CD4-positive, alpha-beta T cell (primary cell): ENCODE measurements at regions not wholly inside any gene's neighbourhood (a gene's known extent, or its start where the extent isn't known, plus 50 kb on each side); places are given as distances from the start of the nearest gene placed in this dataset.

Experiments
- ATAC-seq: fragments of 200-7000 bp; cut with Tn5 transposase; one replicate; pipeline ENCODE4 v1.10.0; 2022; ENCODE audit warnings: mild to moderate bottlenecking; ENCODE audit not compliant: poor library complexity
- CTCF ChIA-PET: fragments of 350-600 bp; sonication (Branson Sonifier 250); formaldehyde crosslinking; loops from one replicate; lab custom pipeline; 2021; ENCODE audit warnings: antibody characterized with exemption, inconsistent platforms; lab: Charles Lee
- POLR2A ChIA-PET: fragments of 350-600 bp; sonication (Branson Sonifier 250); formaldehyde crosslinking; loops from one replicate; lab custom pipeline; 2021; ENCODE audit warnings: antibody characterized with exemption, inconsistent platforms; lab: Charles Lee
- DNase-seq, 14 experiments: peaks; one replicate each; pipeline ENCODE4 v3.0.0-alpha.2; 2013 to 2020; ENCODE audit warnings: mixed read lengths in 2 of 14
- H3K27ac ChIP-seq, 2 donors: one replicate each; pipeline versions ENCODE4 v1.5.1 to v1.7.0; 2013; ENCODE audit warnings: low read length in 2 of 2, low read depth in 1 of 2, mild to moderate bottlenecking in 1 of 2
- H3K27me3 ChIP-seq, 2 experiments: 1 replicate in 1 of 2; 2 replicates in 1 of 2; pipeline versions ENCODE4 v1.6.1 to v1.7.0; 2013; ENCODE audit warnings: low read length in 2 of 2, control low read depth in 1 of 2, mild to moderate bottlenecking in 1 of 2, moderate library complexity in 1 of 2; ENCODE audit not compliant: insufficient read depth in 2 of 2, control insufficient read depth in 1 of 2
- H3K36me3 ChIP-seq: one replicate; pipeline ENCODE4 v1.6.1; 2013; ENCODE audit warnings: low read length, control low read depth; ENCODE audit not compliant: insufficient read depth
- H3K4me1 ChIP-seq: one replicate; pipeline ENCODE4 v1.6.1; 2013; ENCODE audit warnings: low read length, control low read depth; ENCODE audit not compliant: insufficient read depth
- H3K4me3 ChIP-seq: one replicate; pipeline ENCODE4 v1.5.1; 2013; ENCODE audit warnings: mild to moderate bottlenecking, low read length, moderate library complexity
- H3K9me3 ChIP-seq, 2 experiments: 1 replicate in 1 of 2; 2 replicates in 1 of 2; pipeline versions ENCODE4 v1.6.1 to v1.7.0; 2013; ENCODE audit warnings: low read length in 2 of 2, mild to moderate bottlenecking in 2 of 2, control low read depth in 1 of 2, moderate library complexity in 1 of 2; ENCODE audit not compliant: control insufficient read depth in 1 of 2, insufficient read depth in 1 of 2
- H3K27ac Mint-ChIP-seq: one replicate; pipeline ENCODE4 v1.8.0; 2020; ENCODE audit warnings: mixed read lengths
- H3K27me3 Mint-ChIP-seq: one replicate; pipeline ENCODE4 v1.8.0; 2021; ENCODE audit warnings: mixed read lengths
- H3K36me3 Mint-ChIP-seq: one replicate; pipeline ENCODE4 v1.8.0; 2021; ENCODE audit warnings: low read depth, mixed read lengths
- H3K4me1 Mint-ChIP-seq: one replicate; pipeline ENCODE4 v1.8.0; 2021; ENCODE audit warnings: low read depth, mixed read lengths
- H3K4me3 Mint-ChIP-seq: one replicate; pipeline ENCODE4 v1.8.0; 2020; ENCODE audit warnings: mild to moderate bottlenecking, mixed read lengths
- H3K9me3 Mint-ChIP-seq: one replicate; pipeline ENCODE4 v1.8.0; 2020; ENCODE audit warnings: mixed read lengths
- intact Hi-C, 2 experiments: fragments of 100-400 bp; cut with DNase I in 1 of 2; cut with micrococcal nuclease in 1 of 2; formaldehyde crosslinking; loops; one replicate each; pipeline versions ENCODE4 v1.15.1 to v1.9.0; 2023 to 2025; cut with DNase I, micrococcal nuclease
- TF ChIP-seq, protein P1 (sequence below): fragments of 200-600 bp; IDR thresholded peaks from one replicate; pipeline ENCODE4 v1.8.0; 2022; ENCODE audit warnings: antibody characterized with exemption, mild to moderate bottlenecking

DNA sequence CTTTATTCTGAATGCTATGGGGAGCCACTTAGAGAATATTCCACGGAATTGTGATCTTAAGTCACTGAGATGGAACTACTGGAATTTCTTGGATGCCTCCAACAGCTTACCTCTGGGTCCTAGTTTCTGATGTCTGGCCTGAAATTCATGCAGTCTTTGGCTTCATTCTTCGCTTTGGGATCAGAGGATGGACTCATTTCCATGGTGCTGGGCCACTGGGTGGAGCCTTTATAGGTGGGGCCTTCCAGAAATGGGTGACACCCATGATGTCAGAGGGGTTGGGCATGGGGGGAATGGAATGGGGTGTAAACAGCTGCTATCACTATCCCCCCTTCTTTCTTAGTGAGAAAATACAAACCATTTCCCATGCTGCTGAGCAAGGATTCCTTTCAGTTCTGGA, 73.7 kb upstream of the FGGY start:
- Histone ChIP-seq H3K4me1 (no peaks in the 10 kb centered on the region), H3K4me3 (no peak overlapping the region), H3K36me3 (no peaks in the 10 kb centered on the region), H3K27ac (no peak overlapping the region), H3K9me3 (no peaks in the 10 kb centered on the region), H3K27me3 (no peaks in the 10 kb centered on the region)
- DNase-seq (no peak), ATAC-seq (no peak)
- intact Hi-C loops: no loop called here
- H3K27me3 Mint-ChIP-seq: no peaks in the 10 kb centered on the region
- POLR2A ChIA-PET: no interaction called here
- H3K9me3 Mint-ChIP-seq: no peaks in the 10 kb centered on the region
- H3K4me1 Mint-ChIP-seq: no peaks in the 10 kb centered on the region
- no peak overlapping the region for H3K4me3 Mint-ChIP-seq
- no peaks in the 10 kb centered on the region for H3K36me3 Mint-ChIP-seq
- CTCF ChIA-PET: no interaction called here
- no peak overlapping the region for H3K27ac Mint-ChIP-seq
- TF ChIP-seq, protein P1, sequence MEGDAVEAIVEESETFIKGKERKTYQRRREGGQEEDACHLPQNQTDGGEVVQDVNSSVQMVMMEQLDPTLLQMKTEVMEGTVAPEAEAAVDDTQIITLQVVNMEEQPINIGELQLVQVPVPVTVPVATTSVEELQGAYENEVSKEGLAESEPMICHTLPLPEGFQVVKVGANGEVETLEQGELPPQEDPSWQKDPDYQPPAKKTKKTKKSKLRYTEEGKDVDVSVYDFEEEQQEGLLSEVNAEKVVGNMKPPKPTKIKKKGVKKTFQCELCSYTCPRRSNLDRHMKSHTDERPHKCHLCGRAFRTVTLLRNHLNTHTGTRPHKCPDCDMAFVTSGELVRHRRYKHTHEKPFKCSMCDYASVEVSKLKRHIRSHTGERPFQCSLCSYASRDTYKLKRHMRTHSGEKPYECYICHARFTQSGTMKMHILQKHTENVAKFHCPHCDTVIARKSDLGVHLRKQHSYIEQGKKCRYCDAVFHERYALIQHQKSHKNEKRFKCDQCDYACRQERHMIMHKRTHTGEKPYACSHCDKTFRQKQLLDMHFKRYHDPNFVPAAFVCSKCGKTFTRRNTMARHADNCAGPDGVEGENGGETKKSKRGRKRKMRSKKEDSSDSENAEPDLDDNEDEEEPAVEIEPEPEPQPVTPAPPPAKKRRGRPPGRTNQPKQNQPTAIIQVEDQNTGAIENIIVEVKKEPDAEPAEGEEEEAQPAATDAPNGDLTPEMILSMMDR: no peak

DNA sequence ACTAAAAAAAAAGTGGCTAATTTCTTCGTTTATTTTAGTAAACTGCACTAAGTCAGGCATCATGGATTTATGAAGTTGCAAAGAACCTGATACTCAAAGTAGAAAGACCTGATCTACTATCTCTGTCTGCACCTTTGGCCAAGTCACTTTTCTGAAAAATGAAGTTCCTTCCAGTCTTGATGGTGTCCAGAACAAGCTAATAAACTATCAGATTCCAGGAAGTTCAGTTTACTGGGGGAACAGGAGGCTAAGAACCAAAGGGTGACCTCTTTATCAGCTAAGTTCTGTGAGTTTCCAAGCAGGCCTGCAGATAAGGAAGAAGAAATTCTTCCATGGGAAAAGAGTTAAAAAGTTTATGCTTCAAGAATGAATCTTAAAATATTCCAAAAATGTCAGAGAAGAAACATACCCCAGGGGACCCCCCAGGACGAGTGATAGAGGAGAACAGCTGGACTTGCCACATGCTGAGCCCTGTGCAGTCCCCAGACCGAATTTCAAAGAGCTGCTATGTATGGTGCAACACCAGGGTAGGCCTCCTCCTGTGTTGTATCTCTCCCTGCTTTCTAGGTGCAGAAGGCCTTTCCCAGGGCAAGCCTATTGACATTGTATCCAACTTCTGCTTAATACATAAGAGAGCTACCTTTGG, 72.8 kb upstream of the FGGY start:
- ChIA-PET CTCF (no interaction called here), POLR2A (no interaction called here)
- H3K4me3 Mint-ChIP-seq: no peak overlapping the region

DNA sequence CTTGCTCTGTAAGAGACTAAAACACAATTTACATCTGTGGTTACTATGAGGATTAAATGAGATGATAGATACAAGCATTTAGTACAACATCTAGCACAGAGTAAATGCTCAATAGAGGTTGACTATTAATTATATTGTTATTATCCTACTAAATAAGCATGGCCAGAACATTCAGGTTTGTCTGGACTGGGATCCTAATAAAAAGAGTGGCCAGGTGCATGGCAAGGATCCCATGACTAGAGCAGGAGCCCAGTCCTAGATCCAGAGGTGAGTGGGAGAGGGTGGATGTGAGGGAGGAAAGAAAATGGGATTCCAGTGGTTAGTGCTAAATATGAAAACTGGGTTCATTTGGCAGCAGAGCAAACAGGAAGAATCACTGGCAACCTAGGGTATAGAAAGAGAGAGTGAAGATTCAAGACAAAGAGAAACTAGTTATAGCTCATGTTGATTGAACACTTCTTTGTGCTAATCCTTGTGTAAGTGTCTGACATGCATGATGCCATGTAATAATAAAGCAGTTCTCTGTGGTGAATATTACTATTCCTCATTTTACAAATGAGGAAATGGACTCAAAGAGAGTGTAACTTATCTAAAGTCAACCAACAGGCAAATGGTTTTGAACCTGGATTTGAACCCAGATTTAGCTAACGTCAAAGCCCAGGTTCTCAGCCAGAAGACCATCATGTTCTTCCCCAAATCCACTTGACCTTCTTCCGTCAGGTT, 71.1 kb upstream of the FGGY start:
- ATAC-seq (no peak), DNase-seq (no peak)
- Histone ChIP-seq H3K36me3 (no peaks in the 10 kb centered on the region), H3K27me3 (no peaks in the 10 kb centered on the region), H3K27ac (no peak overlapping the region), H3K4me3 (no peak overlapping the region), H3K4me1 (no peaks in the 10 kb centered on the region), H3K9me3 (no peaks in the 10 kb centered on the region)
- TF ChIP-seq, protein P1: no peak
- POLR2A ChIA-PET: no interaction called here
- intact Hi-C loops: no loop called here
- H3K27ac Mint-ChIP-seq: no peak overlapping the region
- no peaks in the 10 kb centered on the region for H3K27me3 Mint-ChIP-seq
- H3K36me3 Mint-ChIP-seq: no peaks in the 10 kb centered on the region
- H3K4me3 Mint-ChIP-seq: no peak overlapping the region
- no peaks in the 10 kb centered on the region for H3K4me1 Mint-ChIP-seq
- CTCF ChIA-PET: interaction anchor here (0.6 kb wide), 1 partner anchor 444 kb away, joined by 3 read pairs; no protein-coding TSS in a partner anchor
- no peaks in the 10 kb centered on the region for H3K9me3 Mint-ChIP-seq

More for the DNA sequence above, 72.8 kb upstream of the FGGY start:
- no peak overlapping the region for H3K4me3 ChIP-seq
- ATAC-seq (no peak), DNase-seq (no peak)
- intact Hi-C loops: no loop called here
- no peaks in the 10 kb centered on the region for H3K27me3 ChIP-seq
- H3K9me3 ChIP-seq: no peaks in the 10 kb centered on the region
- no peak overlapping the region for H3K27ac ChIP-seq
- TF ChIP-seq, protein P1: no peak
- Mint-ChIP-seq H3K27ac (no peak overlapping the region), H3K4me1 (no peaks in the 10 kb centered on the region), H3K36me3 (no peaks in the 10 kb centered on the region), H3K9me3 (no peaks in the 10 kb centered on the region), H3K27me3 (no peaks in the 10 kb centered on the region)
- no peaks in the 10 kb centered on the region for H3K36me3 ChIP-seq
- no peaks in the 10 kb centered on the region for H3K4me1 ChIP-seq
